Suprapubic skin (tissue), 3 donors: ENCODE measurements at regions not wholly inside any gene's neighbourhood (a gene's known extent, or its start where the extent isn't known, plus 50 kb on each side); places are given as distances from the start of the nearest gene placed in this dataset.

Experiments
- CTCF ChIP-seq, 2 donors: fragments of 200-600 bp in 1 of 2; fragments of 450-650 bp in 1 of 2; sonication (generic) in 1 of 2; IDR thresholded peaks; one replicate each; pipeline ENCODE4 v1.5.1; 2016 to 2019; ENCODE audit warnings: antibody characterized with exemption in 2 of 2, mild to moderate bottlenecking in 1 of 2, moderate library complexity in 1 of 2
- POLR2A ChIP-seq, 2 donors: fragments of 450-650 bp; IDR thresholded peaks; one replicate each; pipeline ENCODE4 v1.6.1; 2017; ENCODE audit warnings: antibody characterized with exemption in 2 of 2, mild to moderate bottlenecking in 2 of 2, moderate library complexity in 2 of 2

DNA sequence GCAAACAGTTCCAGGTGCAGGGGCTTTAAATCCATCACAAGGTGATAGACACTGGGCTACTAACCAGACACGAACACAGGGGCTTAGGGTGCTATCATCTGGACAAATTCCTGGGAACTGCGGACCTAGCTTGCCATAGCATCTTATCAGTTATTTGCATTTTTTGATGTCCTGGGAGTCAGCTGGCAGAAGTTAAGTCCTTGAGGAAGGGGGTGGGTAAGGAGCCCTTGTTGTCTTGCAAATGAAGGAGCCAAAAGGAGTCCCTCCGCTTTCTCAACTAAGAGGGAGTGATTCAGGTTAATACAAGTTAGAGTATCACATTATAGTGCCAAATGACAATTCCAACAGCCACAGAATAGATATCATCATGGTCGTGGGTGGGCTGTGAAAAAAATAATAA is 108.9 kb downstream of the NPAP1 start:
- TF ChIP-seq CTCF (IDR thresholded peaks at IDR 0.05) (no peak), POLR2A (IDR thresholded peaks at IDR 0.05) (no peak)
